Common myeloid progenitor, CD34-positive (primary cell): ENCODE measurements at regions not wholly inside any gene's neighbourhood (a gene's known extent, or its start where the extent isn't known, plus 50 kb on each side); places are given as distances from the start of the nearest gene placed in this dataset.

Experiments
- CTCF ChIA-PET: fragments of 350-600 bp; sonication (Branson Sonifier 250); formaldehyde crosslinking; loops from one replicate; lab custom pipeline; 2021; ENCODE audit warnings: antibody characterized with exemption; lab: Charles Lee
- POLR2A ChIA-PET: fragments of 350-600 bp; sonication (Branson Sonifier 250); formaldehyde crosslinking; loops from one replicate; lab custom pipeline; 2021; ENCODE audit warnings: antibody characterized with exemption; lab: Charles Lee
- DNase-seq, 3 donors: peaks; one replicate each; pipeline versions ENCODE4 v3.0.0 to v3.0.0-alpha.2; 2013
- H3K27ac ChIP-seq, 2 experiments: 1 replicate in 1 of 2; 2 replicates in 1 of 2; pipeline ENCODE4 v1.7.0; 2013; ENCODE audit warnings: inconsistent platforms in 2 of 2, low read length in 2 of 2, mild to moderate bottlenecking in 2 of 2, low read depth in 1 of 2, moderate library complexity in 1 of 2; ENCODE audit not compliant: severe bottlenecking in 2 of 2, insufficient read depth in 1 of 2, poor library complexity in 1 of 2
- H3K27me3 ChIP-seq, 5 experiments: replicated peaks in 2 of 5; 1 replicate in 3 of 5; 2 replicates in 2 of 5; pipeline versions ENCODE4 v1.6.1 to v1.7.0; 2013; ENCODE audit warnings: low read length in 4 of 5, mild to moderate bottlenecking in 2 of 5, moderate library complexity in 2 of 5, inconsistent platforms in 1 of 5; ENCODE audit not compliant: insufficient read depth in 5 of 5, control insufficient read depth in 4 of 5
- H3K36me3 ChIP-seq, 4 experiments: 1 replicate in 2 of 4; 2 replicates in 2 of 4; pipeline versions ENCODE4 v1.6.1 to v1.7.0; 2013; ENCODE audit warnings: low read length in 3 of 4, control low read depth in 1 of 4, mild to moderate bottlenecking in 1 of 4; ENCODE audit not compliant: control insufficient read depth in 4 of 4, insufficient read depth in 4 of 4
- H3K4me1 ChIP-seq, 4 experiments: 1 replicate in 3 of 4; 2 replicates in 1 of 4; pipeline versions ENCODE4 v1.6.1 to v1.7.1; 2013; ENCODE audit warnings: low read length in 3 of 4, mild to moderate bottlenecking in 3 of 4, control low read depth in 1 of 4, inconsistent platforms in 1 of 4, moderate library complexity in 1 of 4; ENCODE audit not compliant: control insufficient read depth in 4 of 4, insufficient read depth in 4 of 4; ENCODE audit errors: control extremely low read depth in 1 of 4
- H3K4me3 ChIP-seq, 7 experiments: 1 replicate in 4 of 7; 2 replicates in 3 of 7; pipeline versions ENCODE4 v1.5.1 to v1.7.0; 2013; ENCODE audit warnings: mild to moderate bottlenecking in 7 of 7, low read length in 6 of 7, moderate library complexity in 6 of 7, inconsistent platforms in 2 of 7, low read depth in 2 of 7, control low read depth in 1 of 7; ENCODE audit not compliant: insufficient read depth in 4 of 7, control insufficient read depth in 1 of 7; ENCODE audit errors: extremely low read depth in 1 of 7
- H3K9me3 ChIP-seq, 5 experiments: 1 replicate in 4 of 5; 2 replicates in 1 of 5; pipeline versions ENCODE4 v1.6.1 to v1.7.1; 2013; ENCODE audit warnings: low read length in 4 of 5, mild to moderate bottlenecking in 2 of 5, inconsistent platforms in 1 of 5, low read depth in 1 of 5, moderate library complexity in 1 of 5; ENCODE audit not compliant: control insufficient read depth in 4 of 5, insufficient read depth in 2 of 5; ENCODE audit errors: control extremely low read depth in 1 of 5
- WGBS: methylation state at CpG from one replicate; pipeline ENCODE4 v1.1.5; 2013; ENCODE audit not compliant: insufficient coverage; 5-methylcytosine and 5-hydroxymethylcytosine counted together

GRCh38 chr6:150470131-150470530, 101.3 kb downstream of the IYD start:
- ChIA-PET CTCF (no interaction called here), POLR2A (no interaction called here)
- DNase-seq, result no peak
- H3K9me3 ChIP-seq, result no peaks in the 10 kb centered on the region
- H3K4me1 ChIP-seq, result no peaks in the 10 kb centered on the region
- H3K27ac ChIP-seq, result no peak overlapping the region
- no peak overlapping the region for H3K4me3 ChIP-seq
- H3K36me3 ChIP-seq, result no peaks in the 10 kb centered on the region
- 87% methylated on average over 3 of the region's 3 CpGs for WGBS
- no peaks in the 10 kb centered on the region for H3K27me3 ChIP-seq

GRCh38 chr6:150470960-150471665, 102.3 kb downstream of the IYD start:
- H3K4me1 ChIP-seq, result no peaks in the 10 kb centered on the region
- H3K9me3 ChIP-seq, result no peaks in the 10 kb centered on the region
- 94% methylated on average over 3 of the region's 6 CpGs for WGBS
- no peak overlapping the region for H3K27ac ChIP-seq
- H3K36me3 ChIP-seq, result no peaks in the 10 kb centered on the region
- no peaks in the 10 kb centered on the region for H3K27me3 ChIP-seq
- POLR2A ChIA-PET, result no interaction called here
- DNase-seq, result no peak
- CTCF ChIA-PET, result no interaction called here
- H3K4me3 ChIP-seq, result no peak overlapping the region

GRCh38 chr6:150478656-150479545, 110.1 kb downstream of the IYD start:
- Histone ChIP-seq H3K4me3 (no peak overlapping the region), H3K36me3 (no peaks in the 10 kb centered on the region), H3K27ac (no peak overlapping the region), H3K9me3 (no peaks in the 10 kb centered on the region), H3K4me1 (no peaks in the 10 kb centered on the region), H3K27me3 (no peaks in the 10 kb centered on the region)
- no peak for DNase-seq
- ChIA-PET CTCF (interaction anchor here (0.8 to 1.9 kb wide), 2 partner anchors 10 to 16 kb away, joined by 3 to 5 read pairs; no protein-coding TSS in a partner anchor), POLR2A (interaction anchor here (0.6 kb wide), 1 partner anchor 101 kb away, joined by 3 read pairs; no protein-coding TSS in a partner anchor)
- WGBS, result 58% methylated on average over 5 of the region's 7 CpGs

GRCh38 chr6:150482883-150483409, 114.1 kb downstream of the IYD start:
- no peak for DNase-seq
- H3K27me3 ChIP-seq, result peaks cover 0 to 1% (median 0%) of the 10 kb centered on the region in 5 experiments
- no peak overlapping the region for H3K4me3 ChIP-seq
- 100% methylated on average over 1 of the region's 4 CpGs for whole genome bisulfite sequencing
- H3K36me3 ChIP-seq, result no peaks in the 10 kb centered on the region
- H3K4me1 ChIP-seq, result no peaks in the 10 kb centered on the region
- peaks cover 0 to 2% (median 0%) of the 10 kb centered on the region in 5 experiments for H3K9me3 ChIP-seq
- H3K27ac ChIP-seq, result no peak overlapping the region
- ChIA-PET POLR2A (no interaction called here), CTCF (no interaction called here)

- ChIA-PET POLR2A (no interaction called here), CTCF (no interaction called here)
- Histone ChIP-seq H3K27ac (no peak overlapping the region), H3K36me3 (no peaks in the 10 kb centered on the region), H3K4me3 (no peak overlapping the region), H3K27me3 (peaks cover 0 to 1% (median 0%) of the 10 kb centered on the region in 5 experiments), H3K4me1 (no peaks in the 10 kb centered on the region), H3K9me3 (peaks cover 0 to 2% (median 0%) of the 10 kb centered on the region in 5 experiments)
- 90% methylated on average over 3 of the region's 3 CpGs for WGBS
- DNase-seq, result no peak
These were observed 114.3 kb upstream of the PLEKHG1 start for GRCh38 chr6:150485161-150485958.

- Histone ChIP-seq H3K27me3 (peaks cover 0 to 1% (median 0%) of the 10 kb centered on the region in 5 experiments), H3K36me3 (no peaks in the 10 kb centered on the region), H3K4me3 (no peak overlapping the region), H3K4me1 (no peaks in the 10 kb centered on the region), H3K9me3 (peaks cover 0 to 2% (median 0%) of the 10 kb centered on the region in 5 experiments), H3K27ac (no peak overlapping the region)
- WGBS, result 78% methylated on average over 6 of the region's 6 CpGs
- ChIA-PET CTCF (no interaction called here), POLR2A (no interaction called here)
- DNase-seq, result no peak
These were observed 113.6 kb upstream of the PLEKHG1 start for GRCh38 chr6:150486048-150486447.
